ENCODE measurements at regions not wholly inside any gene's neighbourhood (a gene's known extent, or its start where the extent isn't known, plus 50 kb on each side); places are given as distances from the start of the nearest gene placed in this dataset.
"Not testable (repeated sequence)": the region's sequence is repeated elsewhere in the genome, so short reads cannot be mapped to it uniquely, and the experiment has no call there.

DNA sequence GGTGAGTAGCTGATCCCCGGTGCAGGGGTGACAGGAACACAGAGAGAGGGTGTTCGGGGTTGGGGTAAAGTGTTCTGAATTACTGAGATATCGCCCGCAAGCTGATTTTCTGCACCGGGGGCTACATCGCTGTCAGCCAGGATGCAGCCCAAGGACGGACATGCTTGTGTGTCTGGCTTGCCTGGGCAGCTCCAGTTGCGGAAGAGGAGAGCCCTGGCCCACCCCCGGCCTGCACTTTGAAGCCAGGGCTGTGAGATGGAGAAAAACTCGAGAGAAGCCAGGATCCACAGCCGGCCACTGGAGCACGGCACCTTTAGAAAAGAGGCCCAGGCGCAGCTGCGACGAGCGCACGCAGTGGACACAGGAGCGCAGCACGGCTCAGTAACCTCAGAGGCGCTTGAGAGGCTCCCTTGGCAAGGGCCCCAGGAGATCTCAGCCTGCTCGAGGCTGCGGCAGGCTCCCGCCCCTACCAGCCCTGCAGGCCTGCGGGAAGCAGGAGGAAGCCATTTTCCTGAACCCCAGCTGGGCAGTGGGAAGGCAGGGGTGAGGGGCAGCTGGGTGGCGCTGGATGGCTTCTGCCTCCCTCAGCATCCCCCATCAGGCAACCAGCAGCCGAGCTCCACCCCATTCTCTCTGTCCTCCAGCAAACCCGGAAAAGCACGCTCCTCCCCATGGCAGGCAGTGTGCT, 59.2 kb downstream of the C9orf50 start:
- no peak for DNase-seq (ENCODE audit: low read depth in 2 of 2)

DNA sequence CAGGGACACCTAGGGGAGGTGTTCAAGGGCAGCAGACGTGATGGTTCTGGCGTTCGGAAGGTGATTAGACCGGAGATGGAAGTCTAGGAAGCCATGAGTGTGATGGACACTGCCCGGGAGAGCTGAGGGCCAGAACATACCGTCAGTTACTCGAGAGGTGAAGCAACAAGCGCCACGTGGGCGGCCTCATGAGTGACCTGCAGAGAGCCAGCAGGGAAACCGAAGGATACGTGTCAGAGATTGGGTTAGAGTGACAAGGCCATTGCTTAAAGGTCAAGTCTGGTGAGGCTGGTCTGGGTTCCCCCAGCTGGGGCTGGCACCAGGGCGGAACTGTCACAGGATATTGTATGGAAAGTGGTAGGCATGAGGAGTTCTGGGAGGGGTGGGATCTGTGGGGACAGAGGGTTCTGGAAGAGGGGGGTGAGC, 60.0 kb downstream of the C9orf50 start:
- no peak for DNase-seq (ENCODE audit: low read depth in 2 of 2)

DNA sequence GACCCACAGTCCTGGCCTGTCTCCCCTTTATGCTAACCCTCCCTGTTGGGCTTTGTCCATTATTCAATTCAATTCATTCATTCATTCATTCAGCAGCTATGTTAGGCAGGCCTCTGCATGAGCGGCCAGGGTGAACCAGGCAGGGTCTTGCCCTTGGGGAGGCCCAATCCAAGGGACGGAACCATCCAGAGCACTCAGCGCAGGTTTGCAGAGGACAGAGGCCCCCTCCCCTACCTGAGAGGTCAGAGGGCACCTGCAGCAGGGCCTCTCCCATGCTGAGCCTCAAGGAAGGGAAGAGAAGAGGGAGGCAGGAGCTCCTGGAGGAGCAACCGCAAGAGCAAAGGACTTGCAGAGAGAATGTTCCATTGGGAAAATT, 61.4 kb downstream of the C9orf50 start:
- no peak for DNase-seq (ENCODE audit: low read depth in 2 of 2)

DNA sequence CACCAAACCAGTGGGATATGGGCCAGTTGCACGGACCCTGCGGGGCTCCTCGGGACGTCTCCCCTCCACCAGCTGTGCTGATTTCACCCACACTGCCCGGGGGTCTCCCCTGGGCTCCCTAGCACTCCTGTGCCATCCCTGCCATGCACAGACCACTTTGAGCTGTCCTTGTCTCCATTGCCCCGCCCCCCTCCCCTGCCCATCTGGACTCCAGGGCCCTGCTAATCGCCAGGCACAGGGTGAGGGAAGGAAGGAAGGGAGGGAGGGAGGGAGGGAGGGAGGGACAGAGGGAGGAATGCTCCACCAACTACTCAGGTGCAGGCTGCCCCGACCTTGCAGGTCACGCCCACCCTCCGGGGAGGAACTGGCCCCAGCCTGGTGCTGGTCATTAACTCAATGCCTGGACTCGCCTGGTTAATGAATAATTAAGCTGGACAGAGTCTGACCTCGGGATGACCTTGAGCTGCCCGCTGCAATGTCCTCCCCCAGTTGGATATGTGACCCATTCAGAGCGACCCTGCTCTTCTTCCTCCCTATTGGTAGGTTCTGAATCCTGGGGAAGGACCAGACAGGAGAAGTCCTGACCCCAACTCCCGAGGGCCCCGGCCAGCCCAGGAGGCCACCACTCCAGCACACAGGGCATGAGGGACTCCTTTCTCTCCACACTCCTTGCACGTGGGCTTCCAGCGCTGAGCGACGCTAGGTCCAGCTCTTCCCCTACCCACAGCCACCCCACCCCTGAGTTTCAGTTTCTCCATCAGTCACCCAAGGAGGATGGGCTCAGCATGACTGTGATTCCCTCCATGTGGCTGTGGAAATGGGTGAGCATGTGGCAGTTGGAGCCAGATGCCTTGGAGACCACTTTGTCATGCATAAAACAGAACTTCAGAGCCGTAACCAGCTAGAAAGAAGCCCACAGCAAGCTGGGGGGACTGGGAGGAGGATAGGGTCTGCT, 62.1 kb downstream of the C9orf50 start:
- no peak for DNase-seq (ENCODE audit: low read depth in 2 of 2)

DNA sequence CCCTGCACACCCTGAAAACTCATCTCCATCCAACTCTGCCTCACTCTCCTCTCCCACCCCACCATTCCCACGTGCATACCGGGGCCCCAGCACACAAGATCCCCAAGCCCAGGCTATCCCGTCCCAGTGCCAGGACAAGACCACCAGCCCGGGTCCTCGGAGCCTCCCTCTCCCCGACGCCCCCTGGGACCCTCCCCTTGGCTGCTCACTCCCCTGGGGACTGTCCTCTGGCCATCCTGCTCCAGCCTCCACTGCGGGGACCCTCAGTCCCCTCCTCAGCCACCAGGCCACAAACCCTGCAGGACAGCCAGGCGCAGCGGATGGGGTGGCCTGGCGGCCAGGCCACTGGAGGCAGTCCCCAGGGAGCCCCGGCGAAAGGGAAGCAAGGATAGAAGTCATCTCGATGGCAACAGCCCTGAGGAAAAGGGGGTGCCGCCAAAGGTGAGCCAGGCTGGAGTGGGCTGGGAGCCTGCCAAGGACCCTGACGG, 62.8 kb downstream of the C9orf50 start:
- DNase-seq (ENCODE audit: low read depth in 2 of 2): no peak

DNA sequence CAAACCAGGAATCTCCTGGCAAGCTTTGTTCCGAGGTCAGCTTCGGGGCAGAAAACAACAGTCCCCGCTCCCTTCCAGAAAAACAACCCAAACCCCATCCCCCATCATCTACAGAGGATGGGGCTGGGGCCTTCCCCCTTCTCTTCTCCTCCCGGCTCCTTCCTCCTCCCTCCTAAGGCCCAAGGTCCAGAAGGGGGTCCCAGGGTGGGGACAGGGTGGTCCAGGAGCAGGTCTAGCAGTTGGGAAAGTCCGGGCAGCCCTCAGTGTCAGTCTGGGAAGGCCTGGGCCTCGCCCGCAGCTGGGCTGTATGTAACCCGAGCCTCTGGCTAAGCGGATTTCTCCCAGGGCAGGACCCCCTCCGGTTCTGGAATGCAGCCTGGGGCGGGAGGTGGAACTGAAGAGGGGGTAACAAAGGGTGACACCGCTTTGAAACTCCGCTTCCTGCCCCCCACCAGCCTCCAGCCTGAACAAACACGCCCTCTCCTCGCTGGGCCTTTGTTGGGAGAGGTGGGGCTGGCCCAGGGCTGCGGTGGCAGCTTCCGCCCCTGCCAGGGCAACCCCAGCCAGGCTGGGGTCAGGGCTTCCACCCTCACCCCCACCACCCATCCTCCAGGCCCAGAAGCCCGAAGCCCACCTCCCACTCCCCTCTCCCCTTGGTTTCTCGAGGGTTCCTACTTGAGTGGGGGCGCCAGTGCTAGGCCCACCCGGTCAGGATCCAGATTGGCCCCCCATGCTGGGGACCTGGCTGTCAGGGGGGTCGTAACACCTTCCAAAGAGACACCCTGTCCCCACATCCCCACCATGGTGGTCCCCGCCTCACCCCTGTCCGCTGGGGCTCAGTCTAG, 63.5 kb downstream of the C9orf50 start:
- no peak for DNase-seq (ENCODE audit: low read depth in 2 of 2)

DNA sequence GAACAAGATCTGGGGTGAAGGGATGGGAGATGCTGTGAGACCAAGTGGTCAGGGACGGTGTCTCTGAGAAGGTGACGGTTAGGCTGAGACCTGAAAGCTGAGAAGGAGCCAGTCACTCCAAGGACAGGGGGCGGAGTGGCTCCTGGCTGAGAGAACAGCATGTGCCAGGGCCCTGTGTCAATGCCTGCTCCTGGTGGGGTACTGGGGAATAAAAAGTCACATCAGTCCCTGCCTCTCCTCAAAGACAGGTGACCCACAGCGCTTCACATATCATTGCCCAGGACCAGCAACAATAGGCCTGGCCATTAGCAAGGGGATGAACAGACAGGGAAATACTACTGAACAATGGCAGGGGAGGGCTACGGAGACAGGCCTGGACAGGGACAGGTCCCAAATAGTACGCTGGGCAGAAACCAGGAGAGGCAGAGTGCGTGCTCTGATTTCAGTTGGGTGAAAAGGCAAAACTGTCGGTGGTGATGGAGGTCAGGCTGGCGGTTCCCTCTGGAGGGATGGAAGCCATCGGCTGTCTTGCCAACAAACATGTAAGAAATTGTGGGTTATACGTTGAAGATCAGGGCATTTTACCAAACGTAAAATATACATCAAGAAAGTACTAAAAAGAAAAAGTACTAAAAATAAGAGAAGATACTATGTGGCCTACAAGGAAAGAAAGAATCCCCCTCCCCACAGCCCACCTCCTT, 64.3 kb downstream of the C9orf50 start:
- no peak for DNase-seq (ENCODE audit: low read depth in 2 of 2)

DNA sequence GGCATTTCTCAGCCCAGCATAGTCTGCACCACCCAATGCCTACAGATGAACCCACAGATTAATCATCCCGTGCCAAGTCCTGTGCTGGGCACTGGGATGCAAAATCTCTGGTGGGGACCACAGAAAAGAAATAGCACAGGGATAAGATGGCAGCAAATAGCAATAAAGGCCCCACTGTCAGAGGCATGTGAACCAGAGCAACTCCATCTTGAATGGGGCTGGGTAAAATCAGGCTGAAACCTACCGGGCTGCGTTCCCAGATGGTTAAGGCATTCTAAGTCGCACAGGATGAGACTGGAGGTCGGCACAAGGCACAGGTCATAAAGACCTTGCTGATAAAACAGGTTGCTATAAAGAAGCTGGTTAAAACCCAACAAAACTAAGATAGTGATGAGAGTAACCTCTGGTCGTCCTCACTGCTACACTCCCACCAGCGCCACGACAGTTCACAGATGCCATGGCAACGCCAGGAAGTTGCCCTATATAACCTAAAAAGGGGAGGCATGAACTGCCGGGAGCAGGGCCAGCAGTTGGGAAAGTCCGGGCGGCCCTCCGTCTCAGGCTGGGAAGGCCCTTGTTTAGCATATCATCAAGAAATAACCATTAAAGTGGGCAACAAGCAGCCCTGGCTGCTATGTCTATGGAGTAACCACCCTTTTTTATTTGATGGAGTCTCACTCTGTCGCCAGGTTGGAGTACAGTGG, 65.2 kb downstream of the C9orf50 start:
- DNase-seq (ENCODE audit: low read depth in 2 of 2): peak in 1 of 2 donors; percentile 47

DNA sequence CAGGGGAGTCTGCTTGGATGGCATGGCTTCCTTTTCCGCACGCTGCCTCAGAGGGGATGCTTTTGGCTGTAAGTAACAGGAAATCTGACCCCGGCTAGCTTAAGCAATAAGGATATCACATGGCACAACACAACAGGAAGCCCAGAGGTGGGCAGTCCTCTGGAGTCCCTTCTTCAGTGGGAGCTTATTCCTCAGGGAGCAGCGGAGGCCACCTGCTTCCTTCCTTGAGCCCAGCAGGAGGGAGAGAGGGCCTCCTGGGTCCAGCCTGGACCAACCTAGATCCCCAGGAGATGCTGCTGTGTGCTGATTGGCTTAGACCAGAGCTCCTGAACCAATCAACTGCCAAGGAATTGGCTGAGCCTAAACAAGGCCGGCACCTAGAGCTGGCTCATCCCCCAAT, 66.3 kb downstream of the C9orf50 start:
- DNase-seq (ENCODE audit: low read depth in 2 of 2): peak in 1 of 2 donors; percentile 25

DNA sequence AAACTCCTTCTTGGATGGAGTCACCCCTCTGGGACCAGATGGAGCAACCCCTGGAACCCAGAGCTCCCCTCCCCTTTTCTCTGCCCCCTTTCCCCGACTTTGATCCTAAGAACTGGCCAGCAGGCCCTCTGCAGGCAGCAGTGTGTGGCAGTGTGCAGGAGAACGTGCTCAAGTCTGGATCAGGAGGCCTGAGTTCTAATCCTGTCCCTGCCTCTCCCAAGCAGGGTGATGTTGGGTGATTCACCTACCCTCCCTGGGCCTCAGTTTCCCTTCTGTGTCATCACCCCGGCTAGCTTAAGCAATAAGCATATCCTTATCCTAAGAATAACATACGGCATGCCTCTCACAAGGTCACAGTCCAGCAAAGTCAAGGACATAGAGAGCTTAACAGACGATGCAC, 67.6 kb downstream of the C9orf50 start:
- DNase-seq (ENCODE audit: low read depth in 2 of 2): no peak

DNA sequence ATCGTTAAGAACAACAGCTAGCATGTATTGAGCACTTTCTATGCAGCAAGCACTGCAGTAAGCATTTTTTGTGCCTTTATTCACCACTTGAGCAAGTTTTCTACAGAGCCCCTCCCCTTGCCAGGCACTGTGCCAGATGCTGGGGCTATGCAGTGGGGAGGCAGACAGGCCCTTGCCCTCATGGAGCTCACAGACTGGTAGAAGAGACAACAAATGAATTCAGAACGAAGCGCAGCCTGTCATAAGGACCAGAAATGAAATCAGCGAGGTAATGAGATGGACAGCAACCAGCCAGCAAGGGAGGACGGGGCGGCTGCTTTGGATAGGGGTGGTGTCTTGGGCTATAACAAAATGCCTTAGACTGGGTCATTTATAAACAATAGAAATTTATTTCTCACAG, 68.8 kb downstream of the C9orf50 start:
- no peak for DNase-seq (ENCODE audit: low read depth in 2 of 2)

DNA sequence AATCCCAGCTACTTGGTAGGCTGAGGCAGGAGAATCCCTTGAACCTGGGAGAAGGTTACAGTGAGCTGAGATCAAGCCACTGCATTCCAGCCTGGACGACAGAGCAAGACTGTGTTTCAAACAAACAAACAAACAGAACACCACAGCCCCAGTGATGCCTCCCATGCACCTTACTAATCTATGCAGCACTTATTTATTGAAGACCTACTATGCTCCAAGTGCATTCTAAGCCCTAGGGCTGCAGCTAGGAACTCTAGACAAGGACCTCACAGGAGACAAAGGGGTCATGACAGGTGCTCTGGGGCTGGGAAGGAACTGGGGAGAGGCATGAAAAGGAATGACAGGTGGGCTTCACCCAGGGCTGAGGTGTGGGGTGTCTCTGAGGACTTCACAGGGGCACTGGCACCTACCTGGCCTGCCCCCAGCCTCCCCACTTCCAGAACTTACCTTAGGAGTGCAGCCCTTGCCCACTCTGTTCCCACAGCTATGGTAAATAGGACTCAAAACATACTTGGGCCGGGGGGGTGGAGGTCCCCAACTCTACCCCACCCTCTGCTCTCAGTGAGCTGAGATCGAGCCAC, 69.4 kb downstream of the C9orf50 start:
- DNase-seq (ENCODE audit: low read depth in 2 of 2): no peak

DNA sequence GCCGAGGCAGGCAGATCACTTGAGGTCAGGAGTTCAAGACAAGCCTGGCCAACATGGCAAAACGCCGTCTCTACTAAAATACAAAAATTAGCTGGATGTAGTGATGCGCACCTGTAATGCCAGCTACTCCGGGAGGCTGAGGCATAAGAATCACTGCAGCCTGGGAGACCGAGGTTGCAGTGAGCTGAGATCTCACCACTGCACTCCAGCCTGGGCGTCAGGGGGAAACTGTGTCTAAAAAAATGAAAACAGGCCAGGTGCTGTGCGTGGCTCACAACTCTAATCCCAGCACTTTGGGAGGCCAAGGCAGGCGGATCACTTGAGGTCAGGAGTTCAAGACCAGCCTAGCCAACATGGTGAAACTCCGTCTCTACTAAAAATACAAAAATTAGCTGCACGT, 69.9 kb downstream of the C9orf50 start:
- DNase-seq (ENCODE audit: low read depth in 2 of 2): not testable (repeated sequence)

DNA sequence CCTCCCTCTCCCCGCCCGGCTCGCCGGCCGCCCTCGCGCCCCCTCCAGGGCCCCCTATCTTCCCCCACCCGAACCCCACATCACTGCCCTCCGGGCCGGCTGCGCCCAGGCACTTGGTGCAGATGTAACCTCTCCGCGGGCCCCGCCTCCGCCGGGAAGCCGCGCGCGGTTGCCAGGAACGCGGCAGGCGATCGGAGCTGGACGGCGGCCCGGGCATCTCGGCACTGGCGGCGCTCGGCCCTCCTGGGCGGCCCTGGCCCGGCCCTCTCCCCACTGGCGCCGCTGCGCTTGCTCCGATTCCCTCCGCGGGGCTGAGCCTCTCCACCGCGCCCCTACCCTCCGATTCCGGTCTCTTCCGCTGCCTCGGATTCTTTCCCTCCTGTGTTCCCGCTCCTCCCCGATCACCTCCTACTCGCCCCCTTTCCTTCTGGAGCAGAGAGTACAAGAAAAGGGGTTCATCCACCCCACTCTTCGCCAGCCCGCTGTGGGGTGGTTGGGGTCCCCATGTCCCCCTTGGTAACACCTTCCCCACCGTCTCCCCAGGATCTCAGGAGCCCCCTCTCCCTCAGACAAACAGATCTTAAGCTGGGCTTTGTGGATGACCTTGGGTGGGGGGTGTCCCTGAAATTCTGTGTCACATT, 70.6 kb downstream of the C9orf50 start:
- DNase-seq (ENCODE audit: low read depth in 2 of 2): peak; percentile 38 to 64

DNA sequence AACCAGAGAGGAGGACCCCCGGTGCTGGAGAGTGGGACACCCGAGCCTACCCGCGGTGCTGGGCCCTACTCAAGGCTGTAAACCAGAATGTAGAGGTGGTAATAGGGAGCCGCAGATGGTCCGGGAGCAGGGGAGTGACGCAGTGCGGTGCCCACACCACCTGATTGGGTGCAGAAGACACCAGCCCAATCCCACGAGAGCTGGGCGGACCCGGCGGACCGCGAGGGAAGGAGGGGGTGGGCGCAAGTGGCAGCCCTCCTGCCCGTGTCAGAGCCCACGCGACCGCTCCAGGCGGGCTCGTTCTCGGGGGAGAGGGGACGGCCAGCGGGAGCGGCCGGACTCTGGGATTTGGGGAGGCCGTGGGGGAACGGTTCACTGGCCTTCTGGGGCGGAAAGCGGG, 71.2 kb downstream of the C9orf50 start:
- peak in 1 of 2 donors; percentile 61 for DNase-seq (ENCODE audit: low read depth in 2 of 2)

DNA sequence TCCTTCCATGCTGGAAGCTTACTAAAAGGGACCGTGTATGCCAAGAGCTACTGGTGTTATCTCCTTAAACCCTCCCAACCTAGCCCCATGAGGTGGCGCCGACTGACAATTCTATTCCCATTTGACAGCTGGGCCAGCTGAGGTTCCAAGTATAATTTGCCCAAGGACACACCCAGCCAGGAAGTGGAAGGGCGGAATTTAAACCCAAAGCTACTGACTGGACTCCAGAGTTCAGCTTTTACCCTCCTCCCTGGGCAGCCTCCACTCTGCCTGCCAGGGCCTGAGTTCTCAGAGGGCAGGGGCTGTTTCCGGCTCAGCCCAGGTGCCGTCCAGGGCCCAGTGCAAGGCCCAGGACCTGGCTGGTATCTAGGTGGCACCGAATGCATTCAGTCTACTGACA, 71.8 kb downstream of the C9orf50 start:
- no peak for DNase-seq (ENCODE audit: low read depth in 2 of 2)

DNA sequence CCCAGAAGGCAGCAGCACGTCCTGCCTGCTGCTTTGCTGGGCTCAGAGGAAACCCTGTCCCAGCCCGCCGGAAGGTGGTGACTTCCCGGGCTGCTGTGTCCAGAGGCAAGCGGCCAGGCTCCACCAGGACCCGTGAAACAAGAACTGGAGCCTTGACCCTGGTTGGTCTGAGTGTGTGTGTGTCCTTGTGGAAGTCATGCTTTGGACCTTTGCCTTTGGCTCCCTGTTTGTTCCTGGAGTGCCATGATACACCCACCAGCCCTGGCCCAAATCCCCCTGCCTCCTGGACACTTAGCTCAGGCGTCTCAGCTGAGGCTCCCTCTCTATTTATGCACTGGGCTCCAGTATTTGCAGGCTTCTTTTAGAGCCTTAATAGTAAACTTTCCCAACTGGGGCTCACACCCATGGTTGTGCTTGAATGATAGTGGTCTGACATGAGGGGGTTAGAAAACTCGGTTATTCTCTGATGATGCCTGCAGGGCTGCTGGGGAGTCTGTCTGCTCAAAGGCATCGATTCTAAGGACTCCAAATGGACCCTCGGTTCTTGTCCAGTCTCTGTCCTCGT, 72.2 kb downstream of the C9orf50 start:
- DNase-seq (ENCODE audit: low read depth in 2 of 2): no peak

DNA sequence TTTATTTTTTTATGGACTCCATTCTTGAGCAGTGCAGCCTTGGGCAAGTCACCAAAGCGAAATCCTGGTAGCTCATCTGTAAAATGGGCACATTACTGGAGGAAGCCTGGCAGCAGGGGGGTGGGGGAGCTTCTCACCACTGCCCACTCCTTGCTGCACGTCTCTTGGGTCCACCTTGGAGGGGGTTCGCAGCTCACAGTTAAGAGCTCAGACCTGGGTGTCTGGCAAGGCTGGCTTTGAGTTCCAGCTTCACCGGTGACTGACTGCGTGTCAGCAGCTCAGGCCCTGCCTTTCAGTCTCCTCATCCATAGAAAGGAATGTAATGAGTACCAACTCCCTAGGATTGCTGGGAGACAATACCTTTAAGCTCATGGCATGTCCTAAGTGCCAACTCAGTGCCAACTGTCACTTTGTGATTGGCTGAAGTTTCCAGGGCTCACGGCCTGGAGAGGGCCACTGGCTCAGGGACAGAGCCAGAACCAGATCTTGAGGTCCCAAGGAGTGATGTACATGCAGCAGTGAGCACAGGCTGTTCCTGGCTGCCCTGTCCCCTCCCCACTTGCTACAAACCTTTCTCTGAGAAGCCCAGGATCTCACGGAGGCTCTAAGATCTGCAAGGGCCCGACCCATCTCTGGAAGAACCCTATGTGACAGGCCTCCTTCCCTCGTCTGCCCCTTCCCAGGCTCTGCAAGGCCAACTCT, 72.9 kb downstream of the C9orf50 start:
- DNase-seq (ENCODE audit: low read depth in 2 of 2): no peak

DNA sequence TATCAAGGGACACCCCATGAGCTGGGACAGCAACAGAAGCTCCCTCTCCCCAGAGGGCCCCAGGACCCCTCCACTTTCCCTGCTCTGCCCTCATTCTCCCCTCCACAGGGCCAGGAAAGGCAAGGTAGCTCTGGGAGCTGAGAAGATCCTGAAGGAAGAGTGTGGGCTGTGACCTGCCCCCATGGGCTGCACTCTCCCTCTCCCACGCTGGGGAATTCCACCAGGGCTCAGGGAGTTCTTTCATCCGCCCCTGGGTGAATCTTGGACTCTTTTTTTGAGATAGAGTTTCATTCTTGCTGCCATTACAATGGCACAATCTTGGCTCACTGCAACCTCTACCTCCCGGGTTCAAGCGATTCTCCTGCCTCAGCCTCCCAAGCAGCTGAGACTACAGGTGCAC, 73.8 kb downstream of the C9orf50 start:
- DNase-seq (ENCODE audit: low read depth in 2 of 2): no peak

All from lung microvascular endothelial cell (primary cell).